ENCODE measurements at regions not wholly inside any gene's neighbourhood (a gene's known extent, or its start where the extent isn't known, plus 50 kb on each side); places are given as distances from the start of the nearest gene placed in this dataset.
"Not testable (repeated sequence)": the region's sequence is repeated elsewhere in the genome, so short reads cannot be mapped to it uniquely, and the experiment has no call there.

- not testable (repeated sequence) for DNase-seq
Measured at GRCh38 chr4:49229243-49229642, 243.2 kb downstream of the CWH43 start.

DNA sequence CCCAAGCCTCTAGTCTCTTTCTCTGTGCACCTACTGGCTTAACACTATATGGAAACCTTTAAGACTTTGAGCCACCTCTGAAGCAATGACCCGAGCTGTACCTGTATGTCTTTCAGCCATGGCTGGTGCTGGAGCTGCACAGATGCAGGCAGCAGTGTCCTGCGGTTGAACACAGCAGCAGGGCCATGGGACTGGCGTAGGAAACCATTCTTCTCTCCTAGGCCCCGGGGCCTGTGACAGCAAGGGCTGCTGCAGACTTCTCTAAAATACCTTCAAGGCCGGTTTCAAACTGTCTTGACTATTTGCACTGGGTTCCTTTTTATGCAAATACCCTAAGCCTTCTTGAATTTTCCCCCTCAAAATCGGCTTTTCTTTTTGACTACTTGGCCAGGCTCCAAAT lies 243.6 kb downstream of the CWH43 start:
- DNase-seq, result not testable (repeated sequence)

GRCh38 chr4:49233346-49233745 lies 247.3 kb downstream of the CWH43 start:
- DNase-seq, result not testable (repeated sequence)

DNA sequence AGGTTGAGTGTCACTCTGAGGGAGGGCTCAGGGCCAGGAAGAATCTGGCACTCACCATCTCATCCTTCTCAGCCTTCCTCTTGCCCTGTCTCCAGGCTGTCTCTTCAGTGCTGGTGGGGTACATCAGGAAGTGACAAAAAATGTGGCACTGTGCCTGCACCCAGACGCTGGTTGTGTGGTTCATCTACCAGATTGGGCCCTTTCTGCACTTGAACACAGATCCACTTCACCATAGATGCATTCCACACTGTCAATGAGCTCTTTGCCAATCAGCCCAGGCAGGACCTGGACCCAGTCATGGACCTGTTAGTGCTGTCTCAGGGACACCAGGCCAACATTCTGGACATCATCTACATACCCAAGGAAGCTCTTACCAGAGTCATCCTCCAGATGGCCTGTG lies 247.7 kb downstream of the CWH43 start:
- not testable (repeated sequence) for DNase-seq

DNA sequence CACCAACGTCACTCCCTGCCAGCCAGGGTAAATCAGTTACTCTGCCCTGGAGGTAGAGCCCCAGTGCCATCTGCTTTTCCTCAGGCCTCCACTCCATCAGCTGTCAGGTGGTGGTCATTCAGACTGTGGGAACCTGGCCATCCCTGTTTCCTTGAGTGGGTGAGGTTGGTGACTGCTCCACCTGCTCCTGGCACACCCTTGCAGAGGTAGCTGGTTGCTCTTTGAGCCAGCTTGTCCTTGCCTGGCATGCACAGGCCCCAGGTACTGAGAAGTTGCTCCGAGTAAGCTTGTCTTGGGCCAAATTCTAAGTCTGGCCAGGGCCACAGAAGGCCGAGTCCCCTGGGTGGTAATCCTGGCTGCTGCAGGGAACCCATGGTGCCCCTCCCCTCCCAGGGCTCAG lies 248.3 kb downstream of the CWH43 start:
- DNase-seq, result not testable (repeated sequence)

DNA sequence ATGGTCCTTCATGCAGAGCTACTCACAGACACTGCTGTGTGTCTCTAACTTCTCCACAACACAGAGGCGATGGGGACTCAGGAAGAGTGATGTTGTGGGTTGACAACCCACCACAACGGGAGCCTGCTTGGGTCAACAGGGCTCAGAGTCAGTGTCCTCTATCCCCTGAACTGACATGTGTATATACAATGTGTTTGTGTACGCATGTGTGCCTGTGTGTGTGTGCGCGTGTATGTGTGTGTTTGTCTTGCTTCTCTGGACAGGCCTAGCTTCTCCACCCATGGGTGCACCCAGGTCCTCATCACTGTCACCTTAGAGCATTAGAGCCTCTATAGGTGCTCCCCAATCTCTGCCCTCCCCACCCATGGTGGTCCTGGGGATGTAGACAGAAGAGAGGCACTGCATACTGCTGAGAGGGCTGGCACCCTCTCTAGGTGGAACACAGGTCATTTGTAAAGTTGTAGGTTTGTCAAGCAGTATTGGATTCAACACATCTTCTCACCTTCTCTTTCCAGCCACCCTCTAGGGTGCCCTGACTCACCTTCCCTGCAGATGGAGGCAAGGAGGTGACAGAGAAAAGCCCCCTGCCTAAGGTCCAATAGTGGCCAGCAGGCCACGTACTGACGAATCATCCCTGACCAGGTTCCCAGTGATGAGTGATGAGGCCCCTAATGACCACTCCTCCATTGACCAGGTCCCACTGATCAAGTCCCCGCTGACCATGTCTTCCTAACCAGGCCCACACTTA lies 249.5 kb downstream of the CWH43 start:
- DNase-seq, result not testable (repeated sequence)

DNA sequence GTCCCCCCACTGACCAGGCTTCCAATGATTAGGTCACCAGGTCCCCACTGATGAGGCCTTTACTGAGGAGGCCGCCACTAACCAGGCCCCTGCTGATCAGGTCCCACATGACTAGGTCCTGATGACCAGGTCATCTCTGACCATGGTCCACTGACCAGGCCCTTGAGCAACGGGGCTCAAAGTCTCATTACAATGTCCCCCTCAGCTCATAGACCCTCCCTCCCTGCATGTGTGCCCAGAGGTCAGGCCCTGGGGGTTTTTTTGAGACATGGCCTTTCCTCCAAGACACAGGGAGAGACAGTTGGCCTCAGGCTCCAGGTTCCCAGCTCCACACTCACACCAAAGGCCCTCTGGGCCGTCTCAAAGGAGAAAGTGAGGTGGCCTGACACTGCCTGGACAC lies 250.4 kb downstream of the CWH43 start:
- DNase-seq, result not testable (repeated sequence)

DNA sequence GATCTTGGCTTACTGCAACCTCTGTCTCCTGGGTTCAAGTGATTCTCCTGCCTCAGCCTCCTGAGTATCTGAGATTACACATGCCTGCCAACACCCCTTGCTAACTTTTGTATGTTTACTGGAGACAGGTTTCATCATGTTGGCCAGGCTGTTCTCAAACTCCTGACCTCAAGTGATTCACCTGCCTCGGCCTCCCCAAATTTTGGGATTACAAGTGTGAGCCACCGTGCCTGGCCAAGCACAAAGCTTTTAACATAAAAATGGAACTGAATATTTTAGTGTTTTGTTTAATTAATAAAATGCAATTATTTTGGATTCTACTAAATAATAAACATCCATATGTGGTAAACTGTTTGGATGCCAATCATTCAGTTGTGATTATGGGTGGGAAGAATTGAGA lies 255.2 kb downstream of the CWH43 start:
- not testable (repeated sequence) for DNase-seq

- DNase-seq, result not testable (repeated sequence)
Measured at GRCh38 chr4:49262786-49263185, 276.7 kb downstream of the CWH43 start.

DNA sequence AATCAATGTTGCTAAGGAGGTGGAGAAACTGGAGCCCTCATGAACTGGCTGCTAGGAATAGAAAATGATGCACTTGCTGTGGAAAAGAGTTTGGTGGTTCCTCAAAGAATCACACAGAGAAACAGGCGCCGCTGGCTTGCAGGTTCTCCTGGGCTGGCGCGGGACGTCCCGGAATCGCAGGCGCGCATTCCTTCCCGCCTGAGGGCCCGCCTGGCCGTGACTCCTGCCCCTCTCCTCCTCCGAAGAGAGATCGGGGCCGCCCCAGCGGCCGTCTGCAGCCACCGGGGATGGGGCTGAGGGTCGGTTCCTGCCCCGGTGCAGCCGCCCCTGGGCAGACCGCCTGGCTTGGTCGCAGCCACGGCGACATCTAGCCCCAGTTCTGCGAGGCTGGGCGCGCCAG lies 284.4 kb downstream of the CWH43 start:
- not testable (repeated sequence) for DNase-seq

- DNase-seq, result not testable (repeated sequence)
Measured at GRCh38 chr4:49270912-49271311, 284.8 kb downstream of the CWH43 start.

DNA sequence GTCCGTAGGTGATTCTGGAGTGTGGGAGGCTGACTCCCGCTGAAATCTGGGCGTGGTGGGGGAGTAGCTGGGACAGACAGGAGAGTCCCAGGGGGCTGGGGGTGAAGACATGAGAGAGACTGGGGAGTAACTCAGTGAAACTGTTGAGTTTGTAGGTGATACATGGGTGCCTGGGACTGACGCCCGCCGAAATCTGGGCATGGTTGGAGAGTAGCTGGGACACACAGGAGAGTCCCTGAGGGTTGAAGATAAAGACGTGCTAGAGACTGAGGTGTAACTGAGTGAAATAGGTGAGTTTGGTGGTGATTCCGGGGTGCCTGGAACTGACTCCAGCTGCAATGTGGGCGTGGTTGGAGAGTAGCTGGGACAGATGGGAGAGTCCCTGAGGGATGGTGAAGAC lies 299.8 kb downstream of the CWH43 start:
- DNase-seq, result not testable (repeated sequence)

DNA sequence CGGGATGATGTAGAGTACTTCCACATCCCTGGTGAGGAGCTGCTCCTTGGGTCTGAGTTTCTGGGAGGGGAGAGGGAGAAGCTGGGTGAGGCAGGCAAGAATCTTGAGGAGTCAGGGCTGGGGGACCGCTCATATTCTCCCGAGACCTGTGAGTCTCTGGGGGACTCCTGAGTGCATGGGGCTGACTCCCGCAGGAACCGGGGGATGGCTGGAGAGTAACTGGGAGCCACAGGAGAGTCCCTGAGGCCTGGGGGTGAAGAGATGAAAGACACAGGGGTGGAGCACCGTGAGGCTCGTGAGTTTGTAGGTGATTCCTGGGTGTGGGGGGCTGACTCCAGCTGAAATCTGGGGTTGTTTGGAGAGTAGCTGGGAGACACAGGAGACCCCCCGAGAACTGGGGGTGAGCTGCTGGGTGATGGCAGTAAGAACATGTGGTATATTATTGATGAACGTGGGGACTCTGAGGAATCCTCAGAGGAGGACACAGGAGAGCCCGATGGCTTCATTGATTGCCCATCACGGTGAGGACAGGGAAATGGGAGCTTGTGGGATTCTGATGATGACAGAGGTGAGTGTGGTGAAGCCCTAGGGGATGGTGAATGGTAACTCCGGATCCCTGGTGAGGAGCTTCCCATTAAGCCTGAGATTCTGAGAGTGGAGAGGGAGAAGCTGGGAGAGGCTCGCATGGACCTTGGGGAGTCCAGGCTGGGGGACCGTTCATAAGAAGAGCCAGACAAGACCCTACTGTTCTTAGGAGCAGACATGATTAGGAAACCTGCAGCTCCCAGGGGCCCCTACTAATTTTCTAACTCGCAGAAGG lies 301.1 kb downstream of the CWH43 start:
- DNase-seq, result not testable (repeated sequence)

- DNase-seq, result not testable (repeated sequence)
Measured at GRCh38 chr4:49287893-49288292, 301.8 kb downstream of the CWH43 start.

DNA sequence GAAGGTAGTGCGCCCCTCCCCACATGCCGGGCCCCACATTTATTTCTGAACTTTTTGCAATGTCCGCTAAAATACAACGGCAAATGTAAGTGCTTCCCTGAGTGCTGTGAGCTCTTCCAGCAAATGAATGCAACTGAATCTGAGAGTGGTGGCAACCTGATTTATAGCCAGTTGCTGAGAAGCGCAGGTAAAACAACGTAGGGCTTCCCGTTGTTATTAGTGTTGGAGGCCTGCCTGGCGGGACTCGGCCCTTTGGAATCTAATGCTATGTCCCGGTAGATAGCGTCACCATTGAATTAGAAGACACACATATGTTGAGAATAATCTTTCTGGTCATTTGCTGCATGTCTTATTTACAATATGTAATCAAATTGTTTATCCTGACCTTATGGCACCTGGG lies 302.7 kb downstream of the CWH43 start:
- not testable (repeated sequence) for DNase-seq

- DNase-seq, result not testable (repeated sequence)
Measured at GRCh38 chr4:49314815-49315214, 328.7 kb downstream of the CWH43 start.

GRCh38 chr4:49320725-49321410 lies 334.8 kb downstream of the CWH43 start:
- DNase-seq, result not testable (repeated sequence)

DNA sequence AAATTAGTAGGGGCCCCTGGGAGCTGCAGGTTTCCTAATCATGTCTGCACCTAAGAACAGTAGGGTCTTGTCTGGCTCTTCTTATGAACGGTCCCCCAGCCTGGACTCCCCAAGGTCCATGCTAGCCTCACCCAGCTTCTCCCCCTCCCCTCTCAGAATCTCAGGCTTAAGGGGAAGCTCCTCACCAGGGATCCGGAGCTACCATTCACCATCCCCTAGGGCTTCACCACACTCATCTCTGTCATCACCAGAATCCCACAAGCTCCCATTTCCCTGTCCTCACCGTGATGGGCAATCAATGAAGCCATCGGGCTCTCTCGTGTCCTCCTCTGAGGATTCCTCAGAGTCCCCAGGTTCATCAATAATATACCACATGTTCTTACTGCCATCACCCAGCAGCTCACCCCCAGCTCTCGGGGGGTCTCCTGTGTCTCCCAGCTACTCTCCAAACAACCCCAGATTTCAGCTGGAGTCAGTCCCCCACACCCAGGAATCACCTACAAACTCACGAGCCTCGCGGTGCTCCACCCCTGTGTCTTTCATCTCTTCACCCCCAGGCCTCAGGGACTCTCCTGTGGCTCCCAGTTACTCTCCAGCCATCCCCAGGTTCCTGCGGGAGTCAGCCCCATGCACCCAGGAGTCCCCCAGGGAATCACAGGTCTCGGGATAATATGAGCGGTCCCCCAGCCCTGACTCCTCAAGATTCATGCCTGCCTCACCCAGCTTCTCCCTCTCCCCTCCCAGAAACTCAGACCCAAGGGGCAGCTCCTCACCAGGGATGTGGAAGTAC lies 335.6 kb downstream of the CWH43 start:
- not testable (repeated sequence) for DNase-seq

- DNase-seq, result not testable (repeated sequence)
Measured at GRCh38 chr4:49322610-49323572, 336.8 kb downstream of the CWH43 start.

DNA sequence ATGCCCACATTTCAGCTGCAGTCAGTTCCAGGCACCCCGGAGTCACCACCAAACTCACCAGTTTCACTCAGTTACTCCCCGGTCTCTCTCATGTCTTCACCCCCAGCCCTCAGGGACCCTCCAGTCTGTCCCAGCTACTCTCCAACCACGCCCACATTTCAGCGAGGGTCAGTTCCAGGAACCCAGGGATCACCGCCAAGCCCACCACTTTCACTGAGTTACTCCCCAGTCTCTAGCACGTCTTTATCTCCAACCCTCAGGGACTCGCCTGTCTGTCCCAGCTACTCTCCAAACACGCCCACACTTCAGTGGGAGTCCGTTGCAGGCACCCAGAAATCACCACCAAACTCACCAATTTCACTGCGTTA lies 337.5 kb downstream of the CWH43 start:
- not testable (repeated sequence) for DNase-seq
